ENCODE measurements at regions not wholly inside any gene's neighbourhood (a gene's known extent, or its start where the extent isn't known, plus 50 kb on each side); places are given as distances from the start of the nearest gene placed in this dataset.

DNA sequence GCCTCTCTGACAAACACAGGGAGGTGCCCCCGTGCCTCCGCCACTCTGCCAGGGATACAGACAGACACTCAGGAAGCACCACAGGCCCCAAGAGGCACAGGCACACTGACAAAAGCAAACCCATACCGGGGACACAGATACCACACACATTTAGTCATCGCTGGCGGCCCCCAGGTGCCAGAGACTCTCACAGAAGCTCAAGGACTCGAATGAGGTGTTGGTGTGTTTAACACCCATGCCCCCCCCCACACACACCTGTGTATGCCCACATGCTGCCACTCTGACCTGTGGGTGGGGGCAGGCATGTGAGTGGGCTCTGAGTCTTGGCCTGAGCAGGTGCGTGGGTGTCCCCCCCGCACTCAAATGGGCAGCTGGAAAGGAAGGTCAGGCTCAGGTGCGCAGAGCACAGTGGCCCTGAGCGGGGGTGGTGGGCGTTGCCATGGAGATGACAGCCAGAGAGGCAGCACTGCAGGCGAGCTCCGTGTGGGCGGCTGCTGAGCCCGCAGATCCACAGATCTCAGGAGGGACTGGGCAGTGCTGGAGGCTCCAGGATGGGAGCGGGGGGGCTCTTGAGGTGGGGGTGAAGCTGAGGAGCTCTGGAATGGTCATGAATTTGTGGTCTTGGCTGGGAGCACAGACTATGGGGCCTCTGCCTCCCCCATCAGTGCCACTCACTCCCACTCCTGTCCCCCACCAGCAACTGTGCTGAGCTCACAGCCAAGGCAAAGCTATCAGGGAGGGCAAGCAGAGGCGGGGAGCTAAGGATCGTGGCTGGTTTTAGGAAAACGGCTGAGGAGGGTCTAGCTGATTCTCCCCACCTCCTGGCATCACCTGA lies 73.9 kb upstream of the TAF1B start:
- TF ChIP-seq CTCF (conservative IDR thresholded peaks at IDR 0.05; ENCODE audit: control insufficient read depth, insufficient read depth, low read depth, low read length): no peak
- DNase-seq (ENCODE audit: low read depth): no peak
- H3K4me3 ChIP-seq (ENCODE audit: control insufficient read depth, low read depth, low read length): no peak overlapping the region

DNA sequence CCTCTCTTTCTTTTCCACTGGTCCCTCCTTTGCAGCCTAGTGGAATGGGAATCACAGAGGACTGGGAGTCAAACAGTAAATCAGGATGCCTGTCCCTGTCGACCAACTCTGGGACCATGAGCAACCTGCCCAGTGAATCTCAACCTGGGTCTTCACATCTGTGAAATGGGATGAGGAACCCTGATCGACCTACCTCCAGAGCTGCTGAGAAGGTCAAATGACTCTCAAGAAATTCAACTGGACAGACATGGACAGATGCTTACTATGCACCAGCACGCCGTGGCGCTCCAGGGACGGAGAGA lies 73.3 kb upstream of the TAF1B start:
- H3K4me3 ChIP-seq (ENCODE audit: control insufficient read depth, low read depth, low read length): peak overlapping the region; percentile 15
- no peak for DNase-seq (ENCODE audit: low read depth)
- no peak for TF ChIP-seq CTCF (conservative IDR thresholded peaks at IDR 0.05; ENCODE audit: control insufficient read depth, insufficient read depth, low read depth, low read length)

GRCh38 chr2:9770308-9771100 lies 72.8 kb upstream of the TAF1B start:
- peak overlapping the region; percentile 15 for H3K4me3 ChIP-seq (ENCODE audit: control insufficient read depth, low read depth, low read length)
- TF ChIP-seq CTCF (conservative IDR thresholded peaks at IDR 0.05; ENCODE audit: control insufficient read depth, insufficient read depth, low read depth, low read length): peak; percentile 73
- DNase-seq (ENCODE audit: low read depth): peak; percentile 72

- no peak for DNase-seq (ENCODE audit: low read depth)
- no peak for TF ChIP-seq CTCF (conservative IDR thresholded peaks at IDR 0.05; ENCODE audit: control insufficient read depth, insufficient read depth, low read depth, low read length)
- H3K4me3 ChIP-seq (ENCODE audit: control insufficient read depth, low read depth, low read length): no peak overlapping the region
Observed at GRCh38 chr2:9771101-9771449, 72.2 kb upstream of the TAF1B start.

DNA sequence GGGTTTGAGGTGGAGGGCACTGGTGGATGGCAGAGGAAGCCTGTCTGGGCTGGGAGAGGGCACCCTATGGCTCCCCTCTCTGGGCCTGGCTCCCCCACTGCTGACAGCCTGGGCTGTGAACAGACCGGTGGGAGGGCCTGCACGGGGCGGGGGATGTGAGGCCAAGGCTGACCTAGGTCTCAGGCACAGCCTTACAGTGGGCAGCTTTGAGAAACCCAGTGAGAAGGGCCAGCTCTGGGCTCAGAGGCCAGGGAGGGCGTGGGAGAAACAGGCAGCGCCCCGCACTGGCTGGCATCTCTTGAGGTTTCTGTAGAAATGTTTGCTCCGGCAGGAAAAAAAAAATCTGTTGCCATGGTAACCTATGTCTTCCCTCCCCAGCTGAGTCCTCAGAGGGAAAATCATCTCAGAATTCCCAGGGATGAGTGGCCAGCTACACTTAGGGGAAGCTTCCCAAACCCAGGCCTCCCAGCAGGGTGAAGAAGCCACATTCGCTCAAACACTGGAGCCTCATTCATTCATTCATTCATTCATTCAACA lies 71.7 kb upstream of the TAF1B start:
- H3K4me3 ChIP-seq (ENCODE audit: control insufficient read depth, low read depth, low read length): no peak overlapping the region
- DNase-seq (ENCODE audit: low read depth): peak; percentile 85

More for the DNA sequence above, 71.7 kb upstream of the TAF1B start:
- TF ChIP-seq CTCF (conservative IDR thresholded peaks at IDR 0.05; ENCODE audit: control insufficient read depth, insufficient read depth, low read depth, low read length): peak; percentile 16

All from fibroblast of mammary gland (primary cell).